ENCODE measurements at regions not wholly inside any gene's neighbourhood (a gene's known extent, or its start where the extent isn't known, plus 50 kb on each side); places are given as distances from the start of the nearest gene placed in this dataset.

GRCh38 chr10:22849077-22849805 is 78.6 kb upstream of the ARMC3 start:
- TF ChIP-seq YY1 (IDR thresholded peaks at IDR 0.05; ENCODE audit: insufficient read depth, insufficient read length) = no peak
- no peak for TF ChIP-seq ZNF274 (IDR thresholded peaks at IDR 0.05; ENCODE audit: low read depth, low read length)

All from NT2/D1 (cell line).